GM21360 (cell line): ENCODE measurements at regions not wholly inside any gene's neighbourhood (a gene's known extent, or its start where the extent isn't known, plus 50 kb on each side); places are given as distances from the start of the nearest gene placed in this dataset.
"Not testable (repeated sequence)": the region's sequence is repeated elsewhere in the genome, so short reads cannot be mapped to it uniquely, and the experiment has no call there.

ENCODE experiments used
- ATAC-seq: cut with Tn5 transposase; IDR thresholded peaks from one replicate; pipeline ENCODE4 v1.9.1; 2021; ENCODE audit warnings: mild to moderate bottlenecking, moderate library complexity; ENCODE audit not compliant: unreplicated experiment

GRCh38 chr1:105083611-105084010, 1333.9 kb downstream of the AMY1C start:
- ATAC-seq = no peak

- ATAC-seq = no peak
Observed at GRCh38 chr1:105087506-105087905, 1337.8 kb downstream of the AMY1C start.

- no peak for ATAC-seq
Observed at GRCh38 chr1:105088166-105088565, 1338.5 kb downstream of the AMY1C start.

GRCh38 chr1:105093893-105094292, 1344.2 kb downstream of the AMY1C start:
- not testable (repeated sequence) for ATAC-seq

- no peak for ATAC-seq
Observed at GRCh38 chr1:105100102-105100501, 1350.4 kb downstream of the AMY1C start.

DNA sequence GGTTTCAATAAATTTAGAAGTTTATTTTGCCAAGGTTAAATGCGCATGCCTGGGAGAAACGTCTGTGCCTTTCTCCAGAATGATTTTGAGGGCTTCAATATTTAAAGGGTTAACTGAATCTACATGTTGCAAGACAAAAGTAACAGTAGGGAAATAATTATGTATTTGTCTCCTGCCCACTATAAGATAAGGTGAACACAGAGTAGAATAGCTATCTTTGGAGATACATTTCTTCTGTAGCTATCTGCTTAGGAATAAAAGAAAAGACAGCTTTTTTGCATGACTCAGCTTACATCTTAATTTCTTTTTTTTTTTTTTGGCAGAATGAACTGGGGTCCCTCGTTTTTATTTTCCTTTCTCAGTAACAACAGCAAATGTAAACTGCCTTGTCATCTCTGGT, 1351.6 kb downstream of the AMY1C start:
- ATAC-seq = no peak

DNA sequence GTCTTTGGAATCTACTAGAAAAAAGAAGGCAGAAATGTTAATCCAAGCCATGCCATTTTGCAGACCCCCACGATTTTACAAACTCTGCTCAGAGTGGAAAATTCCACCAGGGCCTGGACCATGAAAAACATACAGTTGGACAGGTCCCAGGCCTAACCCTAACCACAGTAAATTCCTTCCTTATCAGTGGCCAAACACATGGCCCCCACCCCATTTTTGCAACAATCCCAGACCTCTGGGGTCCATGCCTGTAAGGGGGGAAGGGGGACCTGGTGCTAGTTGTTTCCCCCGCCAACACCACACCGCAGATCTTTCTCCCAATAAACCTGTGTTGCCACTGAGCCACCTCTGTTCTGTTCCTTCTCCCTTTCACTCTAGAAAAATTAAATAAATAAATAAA, 1352.7 kb downstream of the AMY1C start:
- no peak for ATAC-seq

DNA sequence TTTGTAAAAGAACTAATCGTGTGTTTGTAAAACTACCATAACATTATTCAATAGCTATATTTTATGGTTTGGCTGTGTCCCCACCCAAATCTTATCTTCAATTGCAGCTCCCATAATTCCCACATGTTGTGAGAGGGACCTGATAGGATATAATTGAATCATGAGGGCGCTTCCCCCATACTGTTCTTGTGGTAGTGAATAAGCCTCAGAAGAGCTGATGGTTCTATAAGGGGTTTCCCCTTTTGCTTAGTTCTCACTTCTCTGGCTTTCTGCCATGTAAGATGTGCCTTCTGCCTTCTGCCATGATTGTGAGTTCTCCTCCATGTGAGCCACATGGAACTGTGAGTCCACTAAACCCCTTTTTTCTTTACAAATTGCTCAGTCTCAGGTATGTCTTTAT, 1372.3 kb downstream of the AMY1C start:
- ATAC-seq = no peak

- peak; percentile 70 for ATAC-seq
Observed at GRCh38 chr1:105137543-105138457, 1388.1 kb downstream of the AMY1C start.

GRCh38 chr1:105138458-105138893, 1388.8 kb downstream of the AMY1C start:
- ATAC-seq = no peak

DNA sequence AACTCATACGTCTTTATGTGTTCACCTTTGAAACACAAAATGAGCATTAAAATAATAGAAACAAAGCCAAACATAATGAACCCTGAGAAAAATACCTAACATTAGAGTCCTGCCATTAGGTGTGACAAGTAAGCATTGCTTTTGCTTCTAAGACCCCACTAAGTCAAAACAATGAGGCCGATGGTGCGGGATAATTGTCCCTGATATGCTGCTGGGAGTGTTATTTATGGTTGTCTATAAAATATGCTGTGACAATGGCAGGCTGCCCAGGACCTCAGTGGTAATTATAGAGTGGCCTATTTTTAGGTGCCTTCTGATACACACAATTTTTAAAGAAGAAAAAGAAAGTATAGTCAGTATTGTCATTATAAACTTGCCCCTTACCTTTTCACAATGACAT, 1423.1 kb downstream of the AMY1C start:
- ATAC-seq = no peak

DNA sequence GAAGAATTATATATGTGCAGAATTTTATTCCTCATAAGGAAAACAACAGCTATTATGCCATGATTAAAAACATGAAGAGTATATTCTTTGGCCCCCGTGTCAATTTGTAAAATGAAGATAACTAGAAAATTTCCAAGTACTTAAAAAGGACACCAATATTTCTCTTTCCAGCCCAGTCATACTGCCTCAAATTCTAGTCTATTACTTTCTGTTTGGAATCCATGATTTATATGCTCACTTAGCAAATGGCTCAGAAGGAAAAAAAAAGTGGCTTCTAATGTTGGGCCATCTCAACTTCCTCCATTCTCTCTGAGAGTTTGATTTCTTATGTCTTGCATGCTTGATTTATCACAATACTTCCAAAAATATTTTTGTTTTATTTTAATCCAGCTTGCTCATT, 1431.1 kb downstream of the AMY1C start:
- no peak for ATAC-seq

DNA sequence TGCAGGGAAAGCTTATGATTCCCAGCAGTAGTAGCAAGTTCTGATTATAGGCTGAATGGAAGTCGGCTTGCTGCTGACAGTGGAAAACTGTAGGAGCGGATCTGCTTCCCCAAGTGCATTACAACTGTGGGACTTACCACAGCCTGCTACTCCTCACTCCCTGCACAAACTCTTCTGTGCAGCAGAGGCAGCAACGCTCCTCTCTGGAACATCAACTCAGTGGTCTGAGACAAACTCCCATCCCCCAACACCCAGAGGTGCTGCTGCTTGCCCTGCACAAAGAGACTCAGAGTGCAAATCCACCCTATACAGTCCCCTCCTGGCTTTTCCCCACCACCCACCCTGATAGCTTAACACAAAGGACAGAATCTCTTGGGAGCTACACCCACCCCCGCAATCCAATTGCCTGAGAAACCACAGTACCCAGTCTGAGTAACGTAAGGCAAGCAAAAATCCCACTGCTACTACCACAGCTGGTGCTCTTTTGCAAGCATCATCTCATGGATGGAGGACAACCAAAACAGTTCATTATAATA, 1455.2 kb downstream of the AMY1C start:
- no peak for ATAC-seq

DNA sequence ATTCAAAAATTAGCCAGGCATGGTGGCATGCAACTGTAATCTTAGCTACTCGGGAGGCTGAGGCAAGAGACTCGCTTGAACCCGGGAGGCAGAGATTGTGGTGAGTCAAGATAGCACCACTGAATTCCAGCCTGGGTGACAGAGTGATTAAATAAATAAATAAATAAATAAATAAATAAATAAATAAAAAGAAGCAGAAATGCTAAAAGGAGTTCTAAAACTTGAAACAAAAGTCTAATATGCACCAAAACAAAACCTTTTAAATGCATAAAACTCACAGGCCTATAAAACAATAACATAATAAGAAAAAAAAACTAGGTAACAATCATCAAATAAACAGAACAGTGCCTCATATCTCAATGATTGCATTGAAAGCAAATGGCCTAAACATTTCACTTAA, 1458.9 kb downstream of the AMY1C start:
- ATAC-seq = no peak

DNA sequence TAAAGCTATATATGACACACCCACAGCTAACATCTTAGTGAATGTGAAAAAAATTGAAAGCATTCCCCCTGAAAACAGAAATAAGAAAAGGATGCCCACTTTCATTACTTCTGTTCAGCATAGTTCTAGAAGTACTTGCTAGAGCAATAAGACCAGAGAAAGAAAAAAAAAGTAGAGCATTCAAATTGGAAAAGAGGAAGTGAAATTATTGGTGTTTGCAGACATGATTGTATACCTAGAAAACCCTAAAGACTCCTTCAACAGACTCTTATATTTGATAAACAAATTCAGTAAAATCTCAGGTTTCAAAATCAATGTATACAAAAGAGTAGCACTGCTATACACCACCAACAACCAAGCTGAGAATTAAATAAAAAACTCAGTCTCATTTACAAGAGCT, 1461.0 kb downstream of the AMY1C start:
- no peak for ATAC-seq

DNA sequence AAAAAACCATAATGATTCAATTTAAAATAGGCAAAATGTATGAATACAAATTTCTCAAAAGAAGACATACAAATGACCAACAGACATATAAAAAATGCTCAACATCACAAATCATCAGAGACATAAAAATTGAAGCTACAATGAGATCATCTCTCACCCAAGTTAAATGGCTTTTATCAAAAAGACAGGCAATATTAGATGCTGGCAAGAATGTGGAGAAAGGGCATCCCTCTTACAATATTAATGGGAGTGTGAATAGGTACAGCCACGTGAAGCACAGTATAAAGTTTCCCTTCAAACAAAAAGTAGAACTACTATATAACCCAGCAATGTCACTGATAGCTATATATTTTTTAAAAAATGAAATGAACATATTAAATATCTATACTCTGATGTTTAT, 1481.7 kb downstream of the AMY1C start:
- ATAC-seq = no peak

DNA sequence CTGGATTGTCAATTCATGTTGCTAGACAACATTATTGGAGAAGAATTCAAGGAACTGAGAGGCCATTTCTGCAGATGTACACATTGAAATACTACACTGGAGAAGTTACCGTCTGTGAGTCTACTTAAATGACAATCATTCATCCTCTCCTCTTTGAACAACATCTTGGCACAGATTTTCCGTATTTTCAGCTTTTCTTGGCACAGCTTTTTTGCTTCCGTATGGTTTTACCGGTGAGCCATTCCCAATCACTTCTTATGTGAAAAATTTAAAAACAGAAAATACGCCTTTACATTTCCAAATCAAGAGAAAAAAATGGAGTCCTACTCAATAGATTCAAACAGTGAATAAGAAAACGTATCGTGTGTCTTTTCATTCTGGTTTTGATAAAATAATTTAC, 1493.7 kb downstream of the AMY1C start:
- ATAC-seq = no peak

GRCh38 chr1:105243969-105244368, 1494.3 kb downstream of the AMY1C start:
- ATAC-seq = no peak

GRCh38 chr1:105254906-105255305, 1505.2 kb downstream of the AMY1C start:
- ATAC-seq = no peak

GRCh38 chr1:105260001-105260400, 1510.3 kb downstream of the AMY1C start:
- ATAC-seq = no peak

- ATAC-seq = no peak
Observed at GRCh38 chr1:105270966-105271365, 1521.3 kb downstream of the AMY1C start.

GRCh38 chr1:105272376-105272775, 1522.7 kb downstream of the AMY1C start:
- ATAC-seq = not testable (repeated sequence)
